GM23338 (cell line): ENCODE measurements at regions not wholly inside any gene's neighbourhood (a gene's known extent, or its start where the extent isn't known, plus 50 kb on each side); places are given as distances from the start of the nearest gene placed in this dataset.

Experiments
- ATAC-seq: fragments of 200-7000 bp; cut with Tn5 transposase; 3 replicates; pipeline ENCODE4 v1.9.1; 2020
- DNase-seq: peaks from one replicate; pipeline ENCODE4 v3.0.0-alpha.2; 2015; ENCODE audit warnings: low spot score
- H2AFZ ChIP-seq: fragments of 200-600 bp; sonication (generic); 2 replicates; pipeline ENCODE4 v1.8.0; 2016; ENCODE audit warnings: antibody characterized with exemption, mild to moderate bottlenecking, moderate library complexity
- H3F3A ChIP-seq: fragments of 200-600 bp; sonication (generic); replicated peaks from 2 replicates; pipeline ENCODE4 v1.8.0; 2017; ENCODE audit warnings: antibody characterized with exemption, mixed run types, low read depth
- H3K27ac ChIP-seq: fragments of 200-600 bp; sonication (generic); 2 replicates; pipeline ENCODE4 v1.6.1; 2016; ENCODE audit warnings: low read depth
- H3K27me3 ChIP-seq: fragments of 200-600 bp; sonication (generic); 2 replicates; pipeline ENCODE4 v1.8.0; 2016; ENCODE audit warnings: mild to moderate bottlenecking, mixed run types, moderate library complexity; ENCODE audit not compliant: insufficient read depth
- H3K36me3 ChIP-seq: fragments of 200-600 bp; sonication (generic); 2 replicates; pipeline ENCODE4 v1.8.0; 2016; ENCODE audit warnings: mild to moderate bottlenecking; ENCODE audit not compliant: insufficient read depth
- H3K4me1 ChIP-seq: fragments of 200-600 bp; sonication (generic); 2 replicates; pipeline ENCODE4 v1.8.0; 2016; ENCODE audit warnings: mild to moderate bottlenecking, moderate library complexity; ENCODE audit not compliant: insufficient read depth
- H3K4me2 ChIP-seq: fragments of 200-600 bp; sonication (generic); 2 replicates; pipeline ENCODE4 v1.7.1; 2017; ENCODE audit warnings: mixed run types
- H3K4me3 ChIP-seq: fragments of 200-600 bp; sonication (generic); 2 replicates; pipeline ENCODE4 v1.6.1; 2016; ENCODE audit warnings: mixed run types
- H3K79me2 ChIP-seq: fragments of 200-600 bp; sonication (generic); replicated peaks from 2 replicates; pipeline ENCODE4 v1.8.0; 2017; ENCODE audit warnings: mild to moderate bottlenecking; ENCODE audit not compliant: insufficient read depth
- H3K9me2 ChIP-seq: fragments of 200-600 bp; sonication (generic); 2 replicates; pipeline ENCODE4 v1.8.0; 2017; ENCODE audit not compliant: insufficient read depth
- H4K20me1 ChIP-seq: fragments of 200-600 bp; sonication (generic); replicated peaks from 2 replicates; pipeline ENCODE4 v1.8.0; 2017; ENCODE audit warnings: mild to moderate bottlenecking; ENCODE audit not compliant: insufficient read depth
- H3K27ac Mint-ChIP-seq: 2 replicates; pipeline ENCODE4 v1.8.0; 2020; ENCODE audit warnings: inconsistent platforms, mild to moderate bottlenecking, moderate library complexity, mixed read lengths
- H3K27me3 Mint-ChIP-seq: 3 replicates; pipeline ENCODE4 v1.8.0; 2022; ENCODE audit warnings: low read depth, mild to moderate bottlenecking, moderate library complexity, mixed read lengths, inconsistent platforms; ENCODE audit not compliant: insufficient read depth, poor library complexity
- H3K36me3 Mint-ChIP-seq: 3 replicates; pipeline ENCODE4 v1.8.0; 2021; ENCODE audit warnings: low read depth, mild to moderate bottlenecking, inconsistent platforms, moderate library complexity, mixed read lengths
- H3K4me1 Mint-ChIP-seq: 3 replicates; pipeline ENCODE4 v1.8.0; 2020; ENCODE audit warnings: mild to moderate bottlenecking, inconsistent platforms, mixed read lengths
- H3K4me3 Mint-ChIP-seq: 3 replicates; pipeline ENCODE4 v1.8.0; 2021; ENCODE audit warnings: moderate library complexity, mild to moderate bottlenecking, inconsistent platforms, mixed read lengths
- H3K9me3 Mint-ChIP-seq: 3 replicates; pipeline ENCODE4 v1.8.0; 2020; ENCODE audit warnings: moderate library complexity, mild to moderate bottlenecking, inconsistent platforms, mixed read lengths
- CTCF ChIP-seq, 2 experiments: fragments of 200-600 bp in 1 of 2; sonication (generic) in 1 of 2; conservative IDR thresholded peaks; 2 replicates each; pipeline versions ENCODE4 v1.5.1 to v1.6.1; 2016 to 2017; ENCODE audit warnings: antibody characterized with exemption in 2 of 2, low read depth in 2 of 2, mild to moderate bottlenecking in 2 of 2, moderate library complexity in 1 of 2
- ETS1 ChIP-seq: IDR thresholded peaks from 2 replicates; pipeline ENCODE4 v1.6.1; 2016; ENCODE audit warnings: antibody characterized with exemption
- EZH2 ChIP-seq: fragments of 200-600 bp; sonication (generic); IDR thresholded peaks from one replicate; pipeline ENCODE4 v1.8.0; 2017; ENCODE audit warnings: antibody characterized with exemption, mild to moderate bottlenecking, low read depth; ENCODE audit not compliant: unreplicated experiment
- EZH2phosphoT487 ChIP-seq: fragments of 200-600 bp; sonication (generic); IDR thresholded peaks from one replicate; pipeline ENCODE4 v1.8.1; 2018; ENCODE audit warnings: antibody characterized with exemption; ENCODE audit not compliant: unreplicated experiment
- JUNB ChIP-seq: IDR thresholded peaks from one replicate; pipeline ENCODE4 v1.6.1; 2016; ENCODE audit warnings: antibody characterized with exemption; ENCODE audit not compliant: unreplicated experiment
- ZNF114 ChIP-seq: fragments of 250-450 bp; sonication (Bioruptor Pico); IDR thresholded peaks from 2 replicates; pipeline ENCODE4 v1.5.0; 2020; ENCODE audit warnings: mild to moderate bottlenecking, moderate library complexity
- ZNF331 ChIP-seq: fragments of 250-450 bp; sonication (Bioruptor Pico); IDR thresholded peaks from 2 replicates; pipeline ENCODE4 v1.5.0; 2020; ENCODE audit warnings: low read depth, mild to moderate bottlenecking, moderate library complexity
- ZNF462 ChIP-seq: fragments of 250-450 bp; sonication (Bioruptor Pico); IDR thresholded peaks from 2 replicates; pipeline ENCODE4 v1.5.0; 2020; ENCODE audit warnings: mild to moderate bottlenecking, moderate library complexity

- Histone ChIP-seq H3F3A (no peaks in the 10 kb centered on the region), H3K9me2 (no peaks in the 10 kb centered on the region), H3K4me2 (no peak overlapping the region), H3K36me3 (no peaks in the 10 kb centered on the region), H3K27ac (no peak overlapping the region), H2AFZ (no peak overlapping the region), H3K4me3 (no peak overlapping the region), H3K27me3 (no peaks in the 10 kb centered on the region), H3K79me2 (no peaks in the 10 kb centered on the region), H4K20me1 (no peaks in the 10 kb centered on the region), H3K4me1 (no peaks in the 10 kb centered on the region)
- Mint-ChIP-seq H3K4me1 (no peaks in the 10 kb centered on the region), H3K27me3 (no peaks in the 10 kb centered on the region), H3K9me3 (no peaks in the 10 kb centered on the region), H3K36me3 (no peaks in the 10 kb centered on the region), H3K4me3 (no peak overlapping the region), H3K27ac (no peak overlapping the region)
- no peak for ATAC-seq
- TF ChIP-seq ETS1 (no peak), ZNF114 (CRISPR knock-in tag) (no peak), CTCF (conservative IDR thresholded peaks at IDR 0.05; ENCODE audit: low read depth in 2 of 2) (no peak)
- no peak for DNase-seq
Measured at GRCh38 chr6:1045239-1045638, 266.7 kb upstream of the FOXQ1 start.

- no peaks in the 10 kb centered on the region for H3K9me3 Mint-ChIP-seq
- peaks cover 1% of the 10 kb centered on the region for H3K27me3 Mint-ChIP-seq
- no peak overlapping the region for H3K4me3 Mint-ChIP-seq
- no peaks in the 10 kb centered on the region for H3K9me2 ChIP-seq
- H3K36me3 ChIP-seq = no peaks in the 10 kb centered on the region
- no peaks in the 10 kb centered on the region for H3K4me1 ChIP-seq
- H3F3A ChIP-seq = no peaks in the 10 kb centered on the region
- H3K4me1 Mint-ChIP-seq = no peaks in the 10 kb centered on the region; the same call in 2 of the 3 replicates
- H3K36me3 Mint-ChIP-seq = no peaks in the 10 kb centered on the region
- no peaks in the 10 kb centered on the region for H3K27me3 ChIP-seq
- H3K4me3 ChIP-seq = no peak overlapping the region
- DNase-seq (no peak), ATAC-seq (no peak)
- H3K27ac ChIP-seq = no peak overlapping the region
- H4K20me1 ChIP-seq = no peaks in the 10 kb centered on the region
- H3K4me2 ChIP-seq = no peak overlapping the region
- no peaks in the 10 kb centered on the region for H3K79me2 ChIP-seq
- H3K27ac Mint-ChIP-seq = no peak overlapping the region
- H2AFZ ChIP-seq = no peak overlapping the region
- TF ChIP-seq ZNF114 (CRISPR knock-in tag) (no peak), ZNF462 (CRISPR knock-in tag) (no peak), ETS1 (no peak), EZH2 (no peak), JUNB (no peak), ZNF331 (CRISPR knock-in tag) (no peak), EZH2phosphoT487 (no peak)
Measured at GRCh38 chr6:1044040-1044836, 267.7 kb upstream of the FOXQ1 start.
